GM21786 (cell line): ENCODE measurements at regions not wholly inside any gene's neighbourhood (a gene's known extent, or its start where the extent isn't known, plus 50 kb on each side); places are given as distances from the start of the nearest gene placed in this dataset.
"Not testable (repeated sequence)": the region's sequence is repeated elsewhere in the genome, so short reads cannot be mapped to it uniquely, and the experiment has no call there.

Source experiments
- ATAC-seq: cut with Tn5 transposase; IDR thresholded peaks from one replicate; pipeline ENCODE4 v1.9.1; 2021; ENCODE audit not compliant: unreplicated experiment

- ATAC-seq = no peak
Measured at GRCh38 chr9:86997156-86997555, 49.9 kb upstream of the GAS1 start.

GRCh38 chr9:86997951-86998350 is 50.6 kb upstream of the GAS1 start:
- ATAC-seq = no peak

GRCh38 chr9:87002517-87002916 is 55.2 kb upstream of the GAS1 start:
- ATAC-seq = no peak

DNA sequence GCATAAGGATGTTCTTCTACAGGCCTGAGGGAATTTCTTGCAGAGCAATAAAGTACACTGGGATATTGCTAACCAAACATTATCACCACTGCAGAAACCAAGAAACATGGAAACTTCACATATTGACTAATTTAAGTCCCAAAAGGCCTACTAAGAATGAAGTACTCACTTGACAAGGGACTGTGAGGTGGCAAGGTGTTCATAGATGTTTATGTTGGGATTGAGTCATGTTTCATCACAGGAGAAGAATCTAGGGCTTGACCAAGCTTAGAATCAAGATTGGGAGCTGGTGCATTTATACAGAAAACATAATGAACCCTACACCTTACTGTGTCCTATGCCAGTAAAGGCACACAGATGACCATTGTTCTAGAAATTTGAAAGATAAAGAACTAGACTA is 56.7 kb upstream of the GAS1 start:
- ATAC-seq = no peak

DNA sequence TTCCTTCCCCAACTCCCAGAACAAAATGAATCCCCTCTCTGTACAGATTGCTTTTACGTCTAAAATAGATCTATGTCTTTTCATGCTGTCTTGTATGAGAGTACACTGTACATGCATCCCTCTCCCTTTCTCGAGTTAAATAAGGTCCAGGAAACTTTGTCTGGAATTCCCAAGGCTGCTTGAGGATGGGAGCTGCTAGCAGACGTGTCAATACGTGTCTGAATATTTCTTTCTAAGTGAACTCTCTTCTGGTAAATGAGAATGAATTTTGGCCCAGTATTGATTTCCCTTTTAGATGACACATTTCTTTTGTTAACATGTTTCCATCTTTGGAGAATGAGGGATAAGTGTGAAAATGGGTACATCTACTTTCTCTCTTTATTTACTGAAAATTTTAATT is 59.6 kb upstream of the GAS1 start:
- no peak for ATAC-seq

GRCh38 chr9:87007711-87008366 is 60.5 kb upstream of the GAS1 start:
- no peak for ATAC-seq

DNA sequence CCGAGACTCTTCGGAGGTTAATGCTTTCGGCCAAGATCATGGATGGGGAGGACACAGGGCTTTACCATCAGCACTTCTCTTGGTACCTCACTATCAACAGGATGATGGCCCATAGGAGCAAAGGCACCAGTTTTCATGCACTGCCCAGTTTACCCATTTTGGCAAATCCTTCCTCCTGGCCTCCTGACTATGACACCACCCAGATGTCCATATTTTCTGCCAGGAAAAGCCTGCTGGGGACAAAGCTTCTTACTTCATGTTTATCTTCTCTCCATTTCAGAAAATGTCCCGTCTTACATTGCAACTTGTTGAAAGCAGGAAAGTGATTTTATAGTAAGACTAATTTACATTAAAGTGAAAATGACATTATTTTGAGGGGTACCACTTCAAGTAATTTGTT is 61.4 kb upstream of the GAS1 start:
- no peak for ATAC-seq

DNA sequence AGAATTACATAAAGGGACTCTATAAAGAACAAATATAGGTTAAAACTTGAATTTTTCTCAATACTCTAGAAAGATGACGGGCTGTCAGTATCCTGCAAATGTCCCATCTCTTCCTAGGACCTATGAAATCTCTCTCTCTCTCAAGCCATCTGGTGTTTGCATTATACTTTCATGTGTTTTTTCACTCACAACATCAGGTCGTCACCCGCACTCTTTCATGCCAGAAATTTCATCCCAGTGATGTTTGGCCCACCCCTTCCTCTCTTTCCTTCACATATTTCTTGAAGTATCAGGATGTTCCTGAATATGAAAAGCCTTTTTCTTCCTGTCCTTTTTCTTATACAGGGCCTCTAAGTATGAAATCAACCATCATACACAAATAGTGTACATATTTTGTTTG is 63.3 kb upstream of the GAS1 start:
- ATAC-seq = no peak

- no peak for ATAC-seq
Measured at GRCh38 chr9:87011551-87011950, 64.2 kb upstream of the GAS1 start.

DNA sequence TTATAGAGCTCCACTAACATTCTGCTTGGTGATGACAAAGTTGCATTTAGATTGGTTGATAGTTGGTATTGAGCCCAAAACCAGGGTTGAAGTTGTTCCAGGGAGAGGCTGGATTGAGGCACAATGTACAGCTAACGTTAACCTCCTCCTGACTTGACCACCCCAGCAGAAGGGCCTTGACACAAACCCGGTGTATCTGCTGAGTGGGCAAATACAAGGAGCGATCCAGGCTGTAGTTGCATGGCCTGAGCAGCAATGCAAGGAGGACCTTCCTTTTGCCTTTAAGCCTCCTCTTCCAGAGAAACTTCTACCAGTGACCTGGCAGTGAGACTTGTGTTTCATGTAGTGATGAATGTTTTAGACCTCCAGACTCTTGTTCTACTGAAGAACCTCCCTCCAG is 66.2 kb upstream of the GAS1 start:
- no peak for ATAC-seq

DNA sequence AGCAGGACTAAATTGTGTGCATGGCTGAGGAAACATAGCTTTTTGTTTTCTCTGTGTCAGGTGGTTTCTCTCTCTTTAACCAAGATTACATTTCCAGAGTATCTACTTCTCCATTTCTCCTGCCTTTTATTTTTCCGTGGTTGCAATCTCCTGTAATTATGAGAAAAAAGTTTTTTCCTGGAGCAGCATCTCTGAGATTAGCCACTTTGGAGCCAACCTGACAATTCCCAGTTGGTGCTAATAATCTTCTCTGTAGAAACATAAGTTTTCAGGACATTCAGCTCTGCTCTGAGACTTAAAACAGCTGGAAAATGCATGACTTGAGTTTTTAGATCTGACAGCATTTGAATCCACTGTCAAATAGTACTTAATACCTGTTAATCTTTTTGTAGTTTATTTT is 67.1 kb upstream of the GAS1 start:
- no peak for ATAC-seq

DNA sequence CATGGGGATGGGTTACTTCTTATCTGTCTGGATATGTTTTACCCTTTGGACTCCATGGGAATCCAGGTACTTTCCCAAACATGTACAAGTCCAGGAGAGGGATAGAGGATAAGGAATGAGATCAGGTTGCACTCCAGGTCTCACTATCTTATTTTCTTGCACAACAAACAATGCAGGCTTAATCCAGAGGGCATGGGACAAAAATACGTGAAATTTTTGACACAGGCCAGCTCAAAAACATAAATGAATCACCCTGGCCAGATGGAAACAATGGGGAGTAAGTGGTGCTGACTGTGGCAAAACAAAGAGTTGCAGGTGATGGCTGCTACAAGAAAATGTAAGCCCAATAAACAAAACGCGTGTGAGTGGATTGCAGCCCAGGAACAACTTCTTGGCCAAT is 69.4 kb upstream of the GAS1 start:
- no peak for ATAC-seq

DNA sequence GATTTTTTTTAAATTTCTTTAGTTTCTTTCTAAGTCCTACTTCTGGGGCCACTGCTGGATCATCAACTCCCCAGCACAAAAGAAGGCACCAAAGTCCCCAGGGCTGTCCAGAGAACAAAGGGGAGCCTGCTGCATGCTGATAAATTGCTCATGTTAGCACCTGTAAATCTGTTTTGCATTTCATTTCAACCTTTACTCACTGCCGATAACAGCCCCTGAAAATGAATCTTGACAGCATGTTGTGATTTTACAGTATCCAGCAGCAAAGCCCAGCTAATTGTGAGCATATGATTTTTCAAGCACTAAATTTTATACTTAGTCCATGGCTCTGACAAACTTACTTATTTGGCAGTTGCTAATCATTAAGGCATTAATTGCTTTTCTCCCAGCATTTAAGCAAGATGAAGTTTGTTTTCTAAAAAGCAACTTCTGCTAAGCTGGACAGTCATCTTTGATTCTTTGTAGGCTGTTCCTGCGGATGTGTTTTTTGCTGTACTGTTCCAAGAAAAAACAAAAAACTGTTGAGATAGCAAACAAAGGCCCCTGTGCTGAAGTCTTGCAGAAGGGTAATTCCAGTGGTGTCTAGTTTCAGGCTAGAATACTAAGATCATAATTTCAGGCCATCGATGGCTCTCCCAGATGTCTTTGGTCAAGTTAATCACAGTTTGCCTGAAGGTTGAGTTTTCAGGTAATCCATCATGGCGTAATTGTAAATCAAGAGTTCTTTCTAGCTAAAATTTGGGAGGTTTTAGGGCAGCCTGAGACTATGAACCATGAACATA is 73.1 kb upstream of the GAS1 start:
- no peak for ATAC-seq

GRCh38 chr9:87022178-87022577 is 74.9 kb upstream of the GAS1 start:
- ATAC-seq = no peak

- no peak for ATAC-seq
Measured at GRCh38 chr9:87026204-87026603, 78.9 kb upstream of the GAS1 start.

DNA sequence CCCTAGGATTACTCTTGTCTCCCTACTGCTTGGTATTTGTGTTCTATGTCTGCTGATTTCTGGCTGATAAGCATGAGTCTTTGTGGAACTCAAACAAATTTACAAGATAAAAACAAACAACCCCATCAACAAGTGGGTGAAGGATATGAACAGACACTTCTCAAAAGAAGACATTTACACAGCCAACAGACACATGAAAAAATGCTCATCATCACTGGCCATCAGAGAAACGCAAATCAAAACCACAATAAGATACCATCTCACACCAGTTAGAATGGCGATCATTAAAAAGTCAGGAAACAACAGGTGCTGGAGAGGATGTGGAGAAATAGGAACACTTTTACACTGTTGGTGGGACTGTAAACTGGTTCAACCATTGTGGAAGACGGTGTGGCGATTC is 81.5 kb upstream of the GAS1 start:
- ATAC-seq = not testable (repeated sequence)

DNA sequence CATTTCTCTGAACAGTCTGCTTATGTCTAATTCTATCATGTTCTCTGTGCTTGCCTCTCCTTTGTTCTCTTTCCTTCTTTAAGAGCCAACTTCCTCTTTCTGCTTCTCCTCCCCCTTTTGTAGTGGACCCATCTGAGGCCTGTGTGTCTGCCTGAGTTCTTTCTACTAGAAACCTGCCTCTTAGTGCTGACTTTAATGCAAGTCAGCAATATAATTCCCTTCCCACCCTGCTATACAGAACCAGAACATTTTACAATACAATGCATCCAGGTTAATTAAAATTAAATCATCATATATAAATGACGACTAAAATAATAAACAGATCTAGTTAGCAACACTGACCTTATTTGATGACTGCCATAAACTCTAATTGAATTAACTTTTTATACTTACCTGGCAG is 82.6 kb upstream of the GAS1 start:
- ATAC-seq = no peak

DNA sequence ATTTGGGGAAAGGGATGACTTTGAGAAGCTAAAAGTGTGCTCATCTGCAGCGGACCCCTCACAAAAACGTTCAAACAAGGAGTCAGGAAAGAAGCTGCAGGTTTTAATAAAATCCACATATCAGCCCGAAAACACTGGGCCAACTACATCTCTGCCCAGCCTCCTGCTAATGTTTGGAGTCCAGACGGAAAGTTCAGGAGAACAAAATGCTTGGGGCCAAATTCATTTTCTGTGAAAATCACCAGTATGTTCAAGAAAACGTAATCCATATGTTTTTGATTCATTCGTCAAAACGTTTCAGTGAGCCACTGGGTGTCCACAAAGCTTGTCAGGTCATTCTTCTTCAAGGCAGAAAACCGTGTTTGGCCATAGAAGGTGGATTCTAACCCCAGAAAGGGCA is 87.5 kb upstream of the GAS1 start:
- no peak for ATAC-seq

GRCh38 chr9:87035879-87036278 is 88.6 kb upstream of the GAS1 start:
- ATAC-seq = no peak

DNA sequence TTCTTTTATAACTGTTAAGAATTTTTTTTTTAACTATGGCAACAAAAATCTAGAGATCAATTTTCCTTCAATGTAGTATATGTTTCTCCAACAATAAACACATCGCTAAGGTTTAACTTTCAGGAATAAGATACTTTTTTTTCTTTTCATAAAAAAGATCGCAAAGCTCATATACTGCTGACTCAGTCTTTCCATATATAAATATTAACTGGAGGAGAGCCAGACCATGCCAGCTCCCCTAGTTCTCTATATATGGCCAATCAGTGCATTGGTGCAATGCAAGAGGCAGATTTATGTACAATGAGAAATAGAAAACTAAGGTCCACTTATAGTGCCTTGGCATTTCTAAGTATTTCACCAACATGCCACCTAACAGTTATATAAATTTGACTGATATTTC is 89.2 kb upstream of the GAS1 start:
- no peak for ATAC-seq

- ATAC-seq = no peak
Measured at GRCh38 chr9:87039809-87040392, 92.6 kb upstream of the GAS1 start.

- ATAC-seq = no peak
Measured at GRCh38 chr9:87040410-87041009, 93.2 kb upstream of the GAS1 start.
